Bone marrow (tissue), 2 donors: ENCODE measurements at regions not wholly inside any gene's neighbourhood (a gene's known extent, or its start where the extent isn't known, plus 50 kb on each side); places are given as distances from the start of the nearest gene placed in this dataset.
"Not testable (repeated sequence)": the region's sequence is repeated elsewhere in the genome, so short reads cannot be mapped to it uniquely, and the experiment has no call there.

Experiments
- DNase-seq, 2 donors: peaks; one replicate each; lab custom pipeline; 2025; lab: John Stamatoyannopoulos, UW

GRCh38 chr5:104345222-104346016 lies 782.8 kb upstream of the NUDT12 start:
- no peak for DNase-seq

- DNase-seq: no peak
Observed at GRCh38 chr5:104344809-104345208, 782.2 kb upstream of the NUDT12 start.

- DNase-seq: no peak
Observed at GRCh38 chr5:104327801-104328200, 765.2 kb upstream of the NUDT12 start.

- DNase-seq: no peak
Observed at GRCh38 chr5:104326966-104327365, 764.4 kb upstream of the NUDT12 start.

GRCh38 chr5:104325356-104325755 lies 762.8 kb upstream of the NUDT12 start:
- DNase-seq: no peak

GRCh38 chr5:104316676-104317075 lies 754.1 kb upstream of the NUDT12 start:
- not testable (repeated sequence) for DNase-seq

GRCh38 chr5:104312481-104312880 lies 749.9 kb upstream of the NUDT12 start:
- no peak for DNase-seq

- DNase-seq: no peak
Observed at GRCh38 chr5:104305602-104306001, 743.0 kb upstream of the NUDT12 start.

GRCh38 chr5:104299998-104300706 lies 737.6 kb upstream of the NUDT12 start:
- no peak for DNase-seq

- no peak for DNase-seq
Observed at GRCh38 chr5:104298518-104298917, 735.9 kb upstream of the NUDT12 start.

- DNase-seq: no peak
Observed at GRCh38 chr5:104297076-104297475, 734.5 kb upstream of the NUDT12 start.

- DNase-seq: no peak
Observed at GRCh38 chr5:104295991-104296390, 733.4 kb upstream of the NUDT12 start.

GRCh38 chr5:104283136-104283535 lies 720.5 kb upstream of the NUDT12 start:
- DNase-seq: no peak

- DNase-seq: no peak
Observed at GRCh38 chr5:104273725-104274124, 711.1 kb upstream of the NUDT12 start.

GRCh38 chr5:104267320-104268015 lies 704.9 kb upstream of the NUDT12 start:
- DNase-seq: no peak

- DNase-seq: no peak
Observed at GRCh38 chr5:104266161-104266560, 703.6 kb upstream of the NUDT12 start.

- no peak for DNase-seq
Observed at GRCh38 chr5:104265531-104266140, 703.0 kb upstream of the NUDT12 start.

- DNase-seq: no peak
Observed at GRCh38 chr5:104247260-104247659, 684.7 kb upstream of the NUDT12 start.

- DNase-seq: no peak
Observed at GRCh38 chr5:104241046-104241445, 678.5 kb upstream of the NUDT12 start.

GRCh38 chr5:104237586-104237985 lies 675.0 kb upstream of the NUDT12 start:
- no peak for DNase-seq

- DNase-seq: no peak
Observed at GRCh38 chr5:104223885-104224773, 661.5 kb upstream of the NUDT12 start.
